ENCODE measurements at regions not wholly inside any gene's neighbourhood (a gene's known extent, or its start where the extent isn't known, plus 50 kb on each side); places are given as distances from the start of the nearest gene placed in this dataset.

DNA sequence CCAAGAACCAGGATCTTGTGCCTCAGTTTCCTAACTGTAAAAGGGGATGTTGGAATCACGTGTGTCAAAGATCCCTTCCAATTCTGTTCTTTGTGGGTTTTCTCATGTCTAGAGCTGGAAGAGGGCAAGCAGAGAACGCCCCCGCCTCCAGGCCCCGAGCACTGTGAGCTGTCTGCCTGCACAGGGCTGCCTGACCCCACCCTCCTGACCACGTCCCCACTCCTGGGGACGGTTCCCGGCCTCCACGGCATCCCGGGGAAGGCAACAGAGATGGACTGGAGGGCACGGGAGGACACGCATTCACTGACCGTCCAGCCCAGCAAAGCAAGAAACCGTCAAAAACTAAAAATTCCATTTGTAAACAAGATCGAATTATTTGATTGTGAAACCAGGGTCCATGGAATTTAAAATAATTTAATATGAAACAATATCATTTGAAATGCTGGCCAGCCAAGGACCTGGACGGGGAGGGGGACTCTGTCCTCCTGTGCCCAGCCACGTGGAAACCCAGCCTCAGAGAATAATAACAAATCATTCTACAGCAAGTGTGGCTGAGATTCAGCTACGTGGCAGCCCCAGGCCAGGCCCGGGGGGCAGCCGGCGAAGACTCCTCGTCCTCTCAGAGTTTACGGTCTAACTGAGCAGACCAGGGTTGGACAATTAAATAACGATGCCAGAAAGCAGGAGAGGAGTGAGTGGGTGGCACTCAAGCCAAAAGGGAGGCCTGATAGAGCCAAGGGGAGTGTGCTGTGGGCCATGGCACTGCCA, 87.3 kb upstream of the DIO3 start:
- no peak for DNase-seq

DNA sequence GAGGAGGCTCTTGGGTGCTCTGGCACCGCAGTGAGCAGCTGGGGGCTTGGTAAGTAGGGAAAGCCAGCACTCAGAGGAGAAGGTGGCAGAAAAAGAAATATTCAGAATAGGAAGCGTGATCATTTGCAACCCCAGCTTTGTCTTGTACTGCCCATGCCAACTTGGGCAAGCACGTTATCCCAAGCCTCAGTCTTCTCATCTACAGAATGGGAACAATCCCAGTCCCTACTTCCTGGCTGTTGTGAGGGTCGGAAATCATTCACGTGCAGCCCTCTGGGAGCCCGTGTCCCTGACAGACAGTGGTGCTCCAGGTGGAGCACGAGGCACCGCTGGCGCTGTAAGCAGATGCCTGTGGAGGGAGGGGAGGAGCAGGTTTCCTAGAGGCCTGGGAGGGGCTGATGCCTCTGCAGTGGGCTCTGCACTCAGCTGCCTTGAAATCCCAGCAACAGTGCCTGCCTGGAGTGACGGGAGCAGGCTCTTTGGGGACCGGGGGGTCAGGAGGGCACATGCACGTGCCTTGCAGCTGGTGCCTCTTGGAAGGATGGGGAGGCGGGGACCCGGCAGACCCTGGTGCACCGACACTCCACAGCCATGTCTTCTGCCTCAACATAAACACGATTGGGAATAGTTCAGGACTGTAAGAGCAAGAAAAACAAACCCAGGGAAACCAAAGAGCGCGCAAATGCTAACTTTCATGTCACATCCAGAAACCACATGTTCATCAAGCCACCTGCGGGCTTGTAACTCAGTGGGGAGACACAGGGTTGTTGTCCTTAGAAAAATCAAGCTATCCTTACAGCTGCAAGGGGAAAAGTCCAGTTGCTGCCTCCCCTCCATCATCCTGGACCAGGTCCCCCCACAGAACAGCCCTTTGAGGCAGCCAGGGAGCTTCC, 86.5 kb upstream of the DIO3 start:
- no peak for DNase-seq

GRCh38 chr14:101475456-101476257, 85.6 kb upstream of the DIO3 start:
- no peak for DNase-seq

DNA sequence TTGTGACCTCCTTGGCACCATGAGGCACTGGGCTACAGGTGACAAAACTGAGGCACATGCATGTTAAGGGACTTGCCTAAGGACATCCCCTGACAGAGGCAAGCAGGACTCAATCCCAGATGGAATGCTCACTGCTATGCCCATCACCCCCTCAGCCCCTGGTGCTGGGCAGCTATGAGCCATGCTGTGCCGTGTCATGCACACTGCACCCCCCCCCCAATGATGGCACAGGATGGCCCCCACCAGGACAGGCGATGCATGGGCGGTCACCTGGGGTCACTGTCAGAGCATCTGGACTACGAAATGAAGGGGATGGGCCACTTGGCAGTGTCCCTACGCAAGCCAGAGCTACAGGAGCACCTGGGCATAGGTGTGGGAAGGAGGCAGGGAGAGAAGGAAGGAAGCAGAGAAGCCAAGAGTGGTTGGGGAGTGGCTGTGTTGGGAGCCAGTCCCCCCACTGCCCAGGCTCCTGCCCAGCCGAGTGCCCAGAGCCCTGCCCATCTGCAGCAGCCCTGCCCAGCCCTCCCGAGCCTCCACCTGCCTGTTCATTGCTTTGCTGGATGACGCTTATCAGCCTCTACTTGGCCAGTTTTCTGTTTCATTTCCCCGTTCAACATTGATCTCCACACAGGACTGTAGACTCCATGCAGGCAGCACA, 84.9 kb upstream of the DIO3 start:
- DNase-seq = no peak

GRCh38 chr14:101476916-101477553, 84.3 kb upstream of the DIO3 start:
- no peak for DNase-seq

- no peak for DNase-seq
These were observed 83.6 kb upstream of the DIO3 start for GRCh38 chr14:101477648-101478047.

GRCh38 chr14:101478096-101478495, 83.2 kb upstream of the DIO3 start:
- no peak for DNase-seq

- DNase-seq = no peak
These were observed 82.4 kb upstream of the DIO3 start for GRCh38 chr14:101478796-101479410.

- no peak for DNase-seq
These were observed 81.1 kb upstream of the DIO3 start for GRCh38 chr14:101480022-101480746.

GRCh38 chr14:101480747-101481530, 80.4 kb upstream of the DIO3 start:
- DNase-seq = no peak

GRCh38 chr14:101481557-101481956, 79.7 kb upstream of the DIO3 start:
- no peak for DNase-seq

DNA sequence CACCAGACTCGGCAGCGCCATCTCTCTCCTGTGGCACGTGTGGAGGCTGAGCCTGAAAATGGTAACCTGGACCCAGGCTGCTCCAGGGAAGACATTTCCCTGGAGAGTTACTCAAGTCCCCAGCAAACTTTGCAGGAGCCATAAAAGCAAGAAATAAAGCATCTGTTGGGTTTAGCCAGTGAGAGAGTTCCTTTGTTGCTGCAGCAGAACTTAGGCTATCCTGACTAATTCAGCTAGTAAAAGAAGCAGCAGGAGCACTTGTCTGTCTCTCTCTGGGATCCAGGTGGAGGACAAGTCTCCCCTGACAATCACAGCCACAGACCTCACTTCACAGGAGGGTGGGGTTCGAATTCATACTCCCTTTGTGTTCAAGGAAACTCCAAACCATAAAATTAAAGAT, 79.2 kb upstream of the DIO3 start:
- DNase-seq = no peak

- no peak for DNase-seq
These were observed 77.5 kb upstream of the DIO3 start for GRCh38 chr14:101483829-101484228.

GRCh38 chr14:101489092-101489760, 72.1 kb upstream of the DIO3 start:
- DNase-seq = no peak

DNA sequence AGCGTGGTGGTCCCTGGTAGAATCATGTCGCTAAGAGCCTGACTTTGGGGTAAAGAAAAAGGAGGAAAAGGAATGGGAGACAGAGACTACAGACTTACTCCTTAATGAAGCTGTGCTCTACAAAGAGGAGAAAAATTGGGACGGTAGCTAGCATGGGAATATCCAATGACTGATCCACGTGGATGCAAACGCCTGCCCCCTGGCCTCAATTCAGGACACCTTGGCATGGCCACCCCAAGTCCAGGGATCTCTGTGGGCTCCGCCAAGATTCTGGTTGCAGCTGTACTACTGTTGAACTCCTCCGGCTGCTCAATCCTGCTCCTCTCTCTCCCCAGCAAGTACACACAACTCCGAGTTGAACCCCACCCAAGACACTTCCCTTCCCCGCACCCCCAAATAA, 70.5 kb upstream of the DIO3 start:
- no peak for DNase-seq

DNA sequence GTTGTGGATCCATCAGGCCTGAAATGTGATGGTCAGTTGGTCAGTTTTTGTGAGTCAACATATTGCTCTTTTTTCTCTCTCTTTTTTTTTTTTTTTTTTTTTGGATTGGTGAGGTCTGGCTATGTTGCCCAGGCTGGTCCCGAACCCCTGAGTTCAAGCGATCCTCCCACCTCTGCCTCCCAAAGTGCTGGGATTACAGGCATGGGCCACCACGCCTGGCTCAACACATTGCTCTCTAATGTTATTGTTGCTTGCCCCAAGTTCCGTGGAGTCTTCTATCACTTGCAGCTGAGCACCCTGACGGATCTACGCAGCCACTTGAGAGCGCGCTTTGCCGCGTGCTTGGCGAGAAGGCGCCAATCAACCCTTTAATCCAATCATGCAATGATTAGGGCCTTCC, 69.5 kb upstream of the DIO3 start:
- no peak for DNase-seq

- DNase-seq = no peak
These were observed 68.6 kb upstream of the DIO3 start for GRCh38 chr14:101492716-101493115.

DNA sequence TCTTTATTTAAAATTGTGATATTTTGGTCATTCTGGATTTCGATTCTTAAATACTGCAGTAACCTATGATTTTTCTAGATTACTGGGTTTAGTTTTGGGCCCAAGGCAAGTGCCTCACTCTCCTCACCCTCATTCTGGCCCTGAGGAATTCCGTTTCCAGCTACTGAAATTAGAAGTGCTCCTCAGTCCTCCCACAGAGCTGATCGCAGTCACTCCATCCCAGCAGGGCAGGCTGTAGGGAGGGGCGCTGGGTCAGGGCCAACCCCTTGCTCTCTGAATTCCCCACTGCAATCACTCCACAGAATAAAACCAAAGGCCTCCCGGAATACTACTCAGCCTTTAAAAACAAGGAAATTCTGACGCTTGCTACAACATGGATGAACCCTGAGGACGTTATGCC, 66.5 kb upstream of the DIO3 start:
- DNase-seq = no peak

DNA sequence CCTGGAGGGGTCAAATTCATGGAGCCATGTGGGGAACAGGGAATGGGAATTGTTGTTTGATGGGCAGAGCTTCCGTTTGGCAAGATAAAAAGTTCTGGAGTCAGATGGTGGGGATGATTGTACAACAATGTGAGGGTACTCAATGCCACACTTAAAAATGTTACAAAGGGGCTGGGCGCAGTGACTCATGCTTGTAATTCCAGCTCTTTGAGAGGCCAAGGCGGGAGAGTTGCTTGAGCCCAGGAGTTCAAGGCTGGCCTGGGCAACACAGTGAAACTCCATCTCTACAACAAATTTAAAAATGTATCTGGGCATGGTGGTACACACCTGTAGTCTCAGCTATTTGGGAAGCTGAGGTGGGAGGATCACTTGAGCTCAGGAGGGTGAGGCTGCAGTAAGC, 66.0 kb upstream of the DIO3 start:
- DNase-seq = no peak
